ENCODE measurements at regions not wholly inside any gene's neighbourhood (a gene's known extent, or its start where the extent isn't known, plus 50 kb on each side); places are given as distances from the start of the nearest gene placed in this dataset.

DNA sequence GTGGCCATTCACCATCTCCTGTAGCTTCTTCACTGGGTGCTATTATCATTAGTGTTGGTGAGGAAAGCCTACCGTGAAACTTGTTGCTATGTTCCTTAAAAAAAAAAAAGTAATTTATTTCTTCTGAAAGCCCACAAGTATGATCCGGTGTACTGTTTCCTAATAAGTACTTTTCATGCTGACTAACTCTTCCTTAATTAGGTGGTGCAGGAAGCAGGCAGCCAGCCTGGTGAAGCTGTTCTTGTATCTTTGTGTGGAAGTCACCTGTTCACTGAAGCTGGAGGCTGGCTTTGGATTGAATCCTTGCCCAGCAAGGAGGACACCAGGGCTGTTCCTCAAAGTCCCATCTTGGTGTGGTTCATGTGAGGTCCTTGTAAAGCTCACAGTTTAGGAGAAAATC lies 321.7 kb upstream of the THSD7B start:
- TF ChIP-seq, protein P1, sequence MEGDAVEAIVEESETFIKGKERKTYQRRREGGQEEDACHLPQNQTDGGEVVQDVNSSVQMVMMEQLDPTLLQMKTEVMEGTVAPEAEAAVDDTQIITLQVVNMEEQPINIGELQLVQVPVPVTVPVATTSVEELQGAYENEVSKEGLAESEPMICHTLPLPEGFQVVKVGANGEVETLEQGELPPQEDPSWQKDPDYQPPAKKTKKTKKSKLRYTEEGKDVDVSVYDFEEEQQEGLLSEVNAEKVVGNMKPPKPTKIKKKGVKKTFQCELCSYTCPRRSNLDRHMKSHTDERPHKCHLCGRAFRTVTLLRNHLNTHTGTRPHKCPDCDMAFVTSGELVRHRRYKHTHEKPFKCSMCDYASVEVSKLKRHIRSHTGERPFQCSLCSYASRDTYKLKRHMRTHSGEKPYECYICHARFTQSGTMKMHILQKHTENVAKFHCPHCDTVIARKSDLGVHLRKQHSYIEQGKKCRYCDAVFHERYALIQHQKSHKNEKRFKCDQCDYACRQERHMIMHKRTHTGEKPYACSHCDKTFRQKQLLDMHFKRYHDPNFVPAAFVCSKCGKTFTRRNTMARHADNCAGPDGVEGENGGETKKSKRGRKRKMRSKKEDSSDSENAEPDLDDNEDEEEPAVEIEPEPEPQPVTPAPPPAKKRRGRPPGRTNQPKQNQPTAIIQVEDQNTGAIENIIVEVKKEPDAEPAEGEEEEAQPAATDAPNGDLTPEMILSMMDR (IDR thresholded peaks at IDR 0.05; ENCODE audit: insufficient read depth, low read depth, low read length) = no peak
- TF ChIP-seq EZH2 (IDR thresholded peaks at IDR 0.05; ENCODE audit: insufficient read depth, low read length) = no peak
